ENCODE measurements at regions not wholly inside any gene's neighbourhood (a gene's known extent, or its start where the extent isn't known, plus 50 kb on each side); places are given as distances from the start of the nearest gene placed in this dataset.

DNA sequence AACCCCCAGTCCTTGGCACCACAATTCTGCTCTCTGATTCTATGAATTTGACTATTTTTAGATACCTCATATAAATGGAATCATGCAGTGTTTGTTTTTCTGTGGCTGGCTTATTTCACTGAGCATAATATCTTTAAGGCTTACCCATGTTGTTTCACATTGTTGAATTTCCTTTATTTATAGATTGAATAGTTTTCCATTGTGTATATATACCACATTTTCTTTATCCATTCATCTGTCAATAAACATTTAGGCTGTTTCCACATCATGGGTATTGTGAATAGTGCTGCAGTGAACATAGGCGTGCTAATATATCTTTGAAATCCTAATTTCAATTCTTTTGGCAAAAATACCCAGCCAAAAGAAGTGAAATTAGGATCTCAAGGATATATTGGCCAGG, 126.7 kb upstream of the SLC38A2 start:
- TF ChIP-seq, protein P1, sequence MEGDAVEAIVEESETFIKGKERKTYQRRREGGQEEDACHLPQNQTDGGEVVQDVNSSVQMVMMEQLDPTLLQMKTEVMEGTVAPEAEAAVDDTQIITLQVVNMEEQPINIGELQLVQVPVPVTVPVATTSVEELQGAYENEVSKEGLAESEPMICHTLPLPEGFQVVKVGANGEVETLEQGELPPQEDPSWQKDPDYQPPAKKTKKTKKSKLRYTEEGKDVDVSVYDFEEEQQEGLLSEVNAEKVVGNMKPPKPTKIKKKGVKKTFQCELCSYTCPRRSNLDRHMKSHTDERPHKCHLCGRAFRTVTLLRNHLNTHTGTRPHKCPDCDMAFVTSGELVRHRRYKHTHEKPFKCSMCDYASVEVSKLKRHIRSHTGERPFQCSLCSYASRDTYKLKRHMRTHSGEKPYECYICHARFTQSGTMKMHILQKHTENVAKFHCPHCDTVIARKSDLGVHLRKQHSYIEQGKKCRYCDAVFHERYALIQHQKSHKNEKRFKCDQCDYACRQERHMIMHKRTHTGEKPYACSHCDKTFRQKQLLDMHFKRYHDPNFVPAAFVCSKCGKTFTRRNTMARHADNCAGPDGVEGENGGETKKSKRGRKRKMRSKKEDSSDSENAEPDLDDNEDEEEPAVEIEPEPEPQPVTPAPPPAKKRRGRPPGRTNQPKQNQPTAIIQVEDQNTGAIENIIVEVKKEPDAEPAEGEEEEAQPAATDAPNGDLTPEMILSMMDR (IDR thresholded peaks at IDR 0.05), result no peak
- TF ChIP-seq, protein P2, sequence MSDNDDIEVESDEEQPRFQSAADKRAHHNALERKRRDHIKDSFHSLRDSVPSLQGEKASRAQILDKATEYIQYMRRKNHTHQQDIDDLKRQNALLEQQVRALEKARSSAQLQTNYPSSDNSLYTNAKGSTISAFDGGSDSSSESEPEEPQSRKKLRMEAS (IDR thresholded peaks at IDR 0.05; ENCODE audit: low read depth), result no peak
- TF ChIP-seq YY1 (IDR thresholded peaks at IDR 0.05; ENCODE audit: low read depth), result no peak
- TF ChIP-seq, protein P3, sequence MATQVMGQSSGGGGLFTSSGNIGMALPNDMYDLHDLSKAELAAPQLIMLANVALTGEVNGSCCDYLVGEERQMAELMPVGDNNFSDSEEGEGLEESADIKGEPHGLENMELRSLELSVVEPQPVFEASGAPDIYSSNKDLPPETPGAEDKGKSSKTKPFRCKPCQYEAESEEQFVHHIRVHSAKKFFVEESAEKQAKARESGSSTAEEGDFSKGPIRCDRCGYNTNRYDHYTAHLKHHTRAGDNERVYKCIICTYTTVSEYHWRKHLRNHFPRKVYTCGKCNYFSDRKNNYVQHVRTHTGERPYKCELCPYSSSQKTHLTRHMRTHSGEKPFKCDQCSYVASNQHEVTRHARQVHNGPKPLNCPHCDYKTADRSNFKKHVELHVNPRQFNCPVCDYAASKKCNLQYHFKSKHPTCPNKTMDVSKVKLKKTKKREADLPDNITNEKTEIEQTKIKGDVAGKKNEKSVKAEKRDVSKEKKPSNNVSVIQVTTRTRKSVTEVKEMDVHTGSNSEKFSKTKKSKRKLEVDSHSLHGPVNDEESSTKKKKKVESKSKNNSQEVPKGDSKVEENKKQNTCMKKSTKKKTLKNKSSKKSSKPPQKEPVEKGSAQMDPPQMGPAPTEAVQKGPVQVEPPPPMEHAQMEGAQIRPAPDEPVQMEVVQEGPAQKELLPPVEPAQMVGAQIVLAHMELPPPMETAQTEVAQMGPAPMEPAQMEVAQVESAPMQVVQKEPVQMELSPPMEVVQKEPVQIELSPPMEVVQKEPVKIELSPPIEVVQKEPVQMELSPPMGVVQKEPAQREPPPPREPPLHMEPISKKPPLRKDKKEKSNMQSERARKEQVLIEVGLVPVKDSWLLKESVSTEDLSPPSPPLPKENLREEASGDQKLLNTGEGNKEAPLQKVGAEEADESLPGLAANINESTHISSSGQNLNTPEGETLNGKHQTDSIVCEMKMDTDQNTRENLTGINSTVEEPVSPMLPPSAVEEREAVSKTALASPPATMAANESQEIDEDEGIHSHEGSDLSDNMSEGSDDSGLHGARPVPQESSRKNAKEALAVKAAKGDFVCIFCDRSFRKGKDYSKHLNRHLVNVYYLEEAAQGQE (IDR thresholded peaks at IDR 0.05; ENCODE audit: low read depth, low read length), result no peak
- TF ChIP-seq, protein P4, sequence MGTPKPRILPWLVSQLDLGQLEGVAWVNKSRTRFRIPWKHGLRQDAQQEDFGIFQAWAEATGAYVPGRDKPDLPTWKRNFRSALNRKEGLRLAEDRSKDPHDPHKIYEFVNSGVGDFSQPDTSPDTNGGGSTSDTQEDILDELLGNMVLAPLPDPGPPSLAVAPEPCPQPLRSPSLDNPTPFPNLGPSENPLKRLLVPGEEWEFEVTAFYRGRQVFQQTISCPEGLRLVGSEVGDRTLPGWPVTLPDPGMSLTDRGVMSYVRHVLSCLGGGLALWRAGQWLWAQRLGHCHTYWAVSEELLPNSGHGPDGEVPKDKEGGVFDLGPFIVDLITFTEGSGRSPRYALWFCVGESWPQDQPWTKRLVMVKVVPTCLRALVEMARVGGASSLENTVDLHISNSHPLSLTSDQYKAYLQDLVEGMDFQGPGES (IDR thresholded peaks at IDR 0.05; ENCODE audit: low read depth, low read length), result no peak
